ENCODE measurements at regions not wholly inside any gene's neighbourhood (a gene's known extent, or its start where the extent isn't known, plus 50 kb on each side); places are given as distances from the start of the nearest gene placed in this dataset.

GRCh38 chrX:121283921-121284320 is 236.5 kb downstream of the GLUD2 start:
- DNase-seq (ENCODE audit: low read depth), result no peak
- no peak overlapping the region for H3K4me3 ChIP-seq (ENCODE audit: low read depth, low read length)
- no peak for TF ChIP-seq CTCF (IDR thresholded peaks at IDR 0.05; ENCODE audit: insufficient read depth, low read depth, low read length, missing control alignments)

DNA sequence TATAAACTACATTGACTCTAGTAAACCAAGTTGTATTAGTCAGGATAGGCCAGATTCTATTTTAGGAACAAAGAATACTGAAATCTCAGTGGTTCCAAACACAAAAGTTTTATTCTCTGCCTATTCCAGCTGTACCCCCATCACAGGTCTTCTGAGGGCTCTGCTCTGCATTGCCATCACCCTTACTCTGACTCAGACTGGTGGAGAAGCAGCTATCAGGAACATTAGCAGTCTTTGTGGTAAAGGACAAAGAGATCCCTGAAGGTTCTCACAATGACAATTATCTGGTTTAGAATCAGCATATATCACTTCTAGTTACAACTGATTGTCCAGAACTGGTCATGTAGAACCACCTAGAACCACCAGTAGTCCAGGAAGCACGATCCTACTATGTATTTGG is 251.1 kb downstream of the GLUD2 start:
- no peak for DNase-seq (ENCODE audit: low read depth)
- H3K4me3 ChIP-seq (ENCODE audit: low read depth, low read length), result no peak overlapping the region
- TF ChIP-seq CTCF (IDR thresholded peaks at IDR 0.05; ENCODE audit: insufficient read depth, low read depth, low read length, missing control alignments), result no peak

DNA sequence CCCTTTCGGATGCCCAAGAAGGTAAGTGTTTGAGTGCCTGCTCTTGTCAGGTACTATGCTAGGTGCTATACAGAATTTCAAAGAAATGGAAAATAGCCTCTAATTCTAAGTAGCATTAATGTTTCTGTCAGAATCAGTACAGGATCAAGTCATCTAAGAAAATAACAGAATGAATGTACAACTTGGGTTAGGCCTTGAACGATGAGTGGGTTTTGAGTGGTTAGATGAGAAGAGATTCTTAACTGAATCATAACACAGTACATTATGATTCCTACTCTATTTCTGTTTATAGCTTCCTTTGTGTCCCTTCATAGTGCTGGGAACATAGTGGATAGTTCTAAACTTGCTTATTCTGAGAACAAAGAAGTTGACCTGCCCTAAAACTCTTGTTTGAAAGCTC is 253.9 kb downstream of the GLUD2 start:
- no peak overlapping the region for H3K4me3 ChIP-seq (ENCODE audit: low read depth, low read length)
- no peak for TF ChIP-seq CTCF (IDR thresholded peaks at IDR 0.05; ENCODE audit: insufficient read depth, low read depth, low read length, missing control alignments)
- DNase-seq (ENCODE audit: low read depth), result no peak

- no peak overlapping the region for H3K4me3 ChIP-seq (ENCODE audit: low read depth, low read length)
- no peak for DNase-seq (ENCODE audit: low read depth)
- TF ChIP-seq CTCF (IDR thresholded peaks at IDR 0.05; ENCODE audit: insufficient read depth, low read depth, low read length, missing control alignments), result no peak
Observed at GRCh38 chrX:121301822-121302221, 254.4 kb downstream of the GLUD2 start.

DNA sequence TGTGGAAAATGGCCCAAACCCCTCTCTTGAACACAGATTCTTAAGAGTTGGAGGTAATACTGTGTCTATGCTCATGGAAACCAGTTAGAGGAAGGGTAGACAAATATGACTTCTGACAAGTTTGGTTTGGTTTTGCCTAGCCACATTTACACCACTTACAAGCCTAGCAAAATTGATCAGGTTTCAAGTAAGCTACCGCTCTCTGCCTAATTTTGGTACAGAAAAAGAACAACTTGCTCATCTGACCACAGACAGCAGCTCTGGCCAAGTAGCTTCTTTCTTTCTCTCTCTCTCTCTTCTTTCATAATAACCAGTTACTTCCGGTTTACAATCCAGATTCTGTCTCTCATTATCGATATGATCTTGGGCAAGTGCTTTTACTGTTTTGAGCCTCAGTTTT is 260.0 kb downstream of the GLUD2 start:
- peak; percentile 76 for DNase-seq (ENCODE audit: low read depth)
- H3K4me3 ChIP-seq (ENCODE audit: low read depth, low read length), result no peak overlapping the region
- TF ChIP-seq CTCF (IDR thresholded peaks at IDR 0.05; ENCODE audit: insufficient read depth, low read depth, low read length, missing control alignments), result no peak

DNA sequence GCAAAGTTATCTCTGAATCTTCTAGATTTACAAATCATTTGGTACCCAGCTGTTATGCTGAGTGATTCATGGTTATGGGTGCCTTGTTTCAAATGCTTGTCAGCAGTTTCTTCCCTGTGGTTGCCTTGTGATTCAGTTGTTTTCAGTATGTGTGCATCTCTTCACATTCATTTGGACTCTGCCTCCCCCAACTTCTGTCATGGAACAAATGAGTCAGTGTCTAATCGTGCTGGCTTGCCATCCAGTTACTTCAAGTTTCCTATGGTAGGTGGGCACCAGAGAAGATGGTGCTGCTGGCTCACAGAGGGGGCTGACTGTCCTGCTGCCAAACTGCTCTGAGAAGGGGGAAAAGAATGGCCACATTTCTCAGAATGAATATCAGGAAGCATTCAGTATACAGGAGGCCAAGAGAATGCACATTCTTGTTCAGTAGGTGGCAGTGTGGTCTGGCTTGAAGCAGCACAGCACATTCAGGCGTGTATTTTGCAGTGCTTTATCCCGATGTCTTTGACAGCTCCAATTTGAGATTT is 260.9 kb downstream of the GLUD2 start:
- H3K4me3 ChIP-seq (ENCODE audit: low read depth, low read length), result no peak overlapping the region
- peak; percentile 64 for DNase-seq (ENCODE audit: low read depth)
- peak; percentile 43 for TF ChIP-seq CTCF (IDR thresholded peaks at IDR 0.05; ENCODE audit: insufficient read depth, low read depth, low read length, missing control alignments)

GRCh38 chrX:121310820-121311219 is 263.4 kb downstream of the GLUD2 start:
- no peak overlapping the region for H3K4me3 ChIP-seq (ENCODE audit: low read depth, low read length)
- no peak for DNase-seq (ENCODE audit: low read depth)
- no peak for TF ChIP-seq CTCF (IDR thresholded peaks at IDR 0.05; ENCODE audit: insufficient read depth, low read depth, low read length, missing control alignments)
